ENCODE measurements at regions not wholly inside any gene's neighbourhood (a gene's known extent, or its start where the extent isn't known, plus 50 kb on each side); places are given as distances from the start of the nearest gene placed in this dataset.
A peak's percentile ranks its signal among the peaks of the same experiment; 100 is the strongest.

DNA sequence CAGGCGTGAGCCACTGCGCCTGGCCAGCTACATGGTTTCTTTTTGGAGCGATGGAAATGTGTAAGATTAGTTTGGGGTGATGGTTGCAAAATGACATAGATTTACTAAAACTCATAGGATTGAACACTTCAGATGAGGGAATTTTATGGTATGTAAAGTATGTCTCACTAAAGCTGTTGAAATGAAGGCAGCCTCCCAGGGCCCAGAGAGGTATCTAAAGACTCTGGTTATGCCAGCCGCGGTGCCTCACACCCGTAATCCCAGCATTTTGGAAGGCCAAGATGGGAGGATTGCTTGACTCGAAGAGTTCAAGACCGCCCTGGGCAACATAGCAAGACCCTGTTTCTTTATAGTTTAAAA, 254.9 kb downstream of the PARN start:
- TF ChIP-seq, protein P1, sequence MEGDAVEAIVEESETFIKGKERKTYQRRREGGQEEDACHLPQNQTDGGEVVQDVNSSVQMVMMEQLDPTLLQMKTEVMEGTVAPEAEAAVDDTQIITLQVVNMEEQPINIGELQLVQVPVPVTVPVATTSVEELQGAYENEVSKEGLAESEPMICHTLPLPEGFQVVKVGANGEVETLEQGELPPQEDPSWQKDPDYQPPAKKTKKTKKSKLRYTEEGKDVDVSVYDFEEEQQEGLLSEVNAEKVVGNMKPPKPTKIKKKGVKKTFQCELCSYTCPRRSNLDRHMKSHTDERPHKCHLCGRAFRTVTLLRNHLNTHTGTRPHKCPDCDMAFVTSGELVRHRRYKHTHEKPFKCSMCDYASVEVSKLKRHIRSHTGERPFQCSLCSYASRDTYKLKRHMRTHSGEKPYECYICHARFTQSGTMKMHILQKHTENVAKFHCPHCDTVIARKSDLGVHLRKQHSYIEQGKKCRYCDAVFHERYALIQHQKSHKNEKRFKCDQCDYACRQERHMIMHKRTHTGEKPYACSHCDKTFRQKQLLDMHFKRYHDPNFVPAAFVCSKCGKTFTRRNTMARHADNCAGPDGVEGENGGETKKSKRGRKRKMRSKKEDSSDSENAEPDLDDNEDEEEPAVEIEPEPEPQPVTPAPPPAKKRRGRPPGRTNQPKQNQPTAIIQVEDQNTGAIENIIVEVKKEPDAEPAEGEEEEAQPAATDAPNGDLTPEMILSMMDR (IDR thresholded peaks at IDR 0.05; ENCODE audit: partially characterized antibody, unreplicated experiment), result no peak
- Mint-ChIP-seq H3K36me3 (ENCODE audit: unreplicated experiment) (no peaks in the 10 kb centered on the region), H3K4me1 (ENCODE audit: low read depth, unreplicated experiment) (no peaks in the 10 kb centered on the region), H3K9me3 (ENCODE audit: unreplicated experiment) (peaks cover 13% of the 10 kb centered on the region), H3K27me3 (ENCODE audit: unreplicated experiment) (peaks cover 2% of the 10 kb centered on the region), H3K4me3 (ENCODE audit: unreplicated experiment) (no peak overlapping the region), H3K27ac (ENCODE audit: unreplicated experiment) (no peak overlapping the region)
- DNase-seq, result no peak

DNA sequence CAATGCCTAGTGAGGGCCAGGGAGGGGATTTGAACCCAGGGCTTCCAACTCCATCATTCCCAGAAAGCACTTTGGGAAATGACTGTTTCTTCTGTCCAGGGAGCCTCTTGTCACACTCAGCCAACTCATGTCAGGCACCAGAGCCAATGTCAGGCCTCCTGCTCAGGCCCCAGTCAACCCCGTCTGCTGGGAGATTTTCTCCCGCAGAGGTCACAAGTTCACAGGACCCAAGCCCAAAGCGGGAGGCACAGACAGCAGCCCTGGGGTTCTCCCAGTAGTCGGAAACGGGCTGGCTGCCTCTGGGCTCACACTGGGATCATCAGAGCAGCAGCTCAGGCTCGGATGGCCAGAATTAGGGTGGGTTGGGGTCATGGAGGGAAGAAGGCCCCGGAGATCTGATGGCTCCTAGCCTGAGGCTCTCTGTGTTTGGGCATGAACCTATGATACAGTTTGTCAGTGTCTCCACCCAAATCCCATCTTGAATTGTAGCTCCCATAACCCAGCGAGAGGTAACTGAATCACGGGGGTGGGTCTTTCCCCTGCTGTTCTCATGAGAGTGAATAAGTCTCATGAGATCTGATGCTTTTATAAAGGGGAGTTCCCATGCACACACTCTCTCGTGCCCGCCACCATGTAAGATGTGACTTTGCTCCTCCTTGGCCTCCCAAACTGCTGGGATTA, 255.5 kb downstream of the PARN start:
- TF ChIP-seq, protein P1 (IDR thresholded peaks at IDR 0.05; ENCODE audit: partially characterized antibody, unreplicated experiment), result no peak
- Mint-ChIP-seq H3K27me3 (ENCODE audit: unreplicated experiment) (peaks cover 2% of the 10 kb centered on the region), H3K4me3 (ENCODE audit: unreplicated experiment) (no peak overlapping the region), H3K27ac (ENCODE audit: unreplicated experiment) (no peak overlapping the region), H3K9me3 (ENCODE audit: unreplicated experiment) (peaks cover 13% of the 10 kb centered on the region), H3K36me3 (ENCODE audit: unreplicated experiment) (no peaks in the 10 kb centered on the region), H3K4me1 (ENCODE audit: low read depth, unreplicated experiment) (no peaks in the 10 kb centered on the region)
- no peak for DNase-seq

DNA sequence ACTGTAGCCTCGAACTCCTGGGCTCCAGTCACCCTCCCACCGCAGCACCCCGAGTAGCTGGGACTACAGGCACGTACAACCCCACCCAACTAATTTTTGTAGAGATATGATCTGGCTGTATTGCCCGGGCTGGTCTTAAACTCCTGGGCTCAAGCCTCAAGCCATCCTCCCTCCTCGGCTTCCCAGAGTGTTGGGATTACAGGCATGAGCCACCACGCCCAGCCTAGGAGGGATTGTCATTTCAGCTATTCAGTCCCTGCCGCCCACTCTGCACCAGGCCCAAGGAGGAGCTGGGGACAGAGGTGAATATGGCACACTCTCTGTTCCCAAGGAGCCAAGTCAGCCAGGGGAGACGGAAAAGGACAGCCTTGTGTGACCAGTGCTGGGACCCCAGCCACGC, 256.2 kb downstream of the PARN start:
- TF ChIP-seq, protein P1 (IDR thresholded peaks at IDR 0.05; ENCODE audit: partially characterized antibody, unreplicated experiment), result no peak
- Mint-ChIP-seq H3K4me3 (ENCODE audit: unreplicated experiment) (no peak overlapping the region), H3K27ac (ENCODE audit: unreplicated experiment) (no peak overlapping the region), H3K4me1 (ENCODE audit: low read depth, unreplicated experiment) (no peaks in the 10 kb centered on the region), H3K9me3 (ENCODE audit: unreplicated experiment) (peaks cover 11% of the 10 kb centered on the region), H3K36me3 (ENCODE audit: unreplicated experiment) (no peaks in the 10 kb centered on the region), H3K27me3 (ENCODE audit: unreplicated experiment) (peaks cover 5% of the 10 kb centered on the region)
- DNase-seq, result no peak

DNA sequence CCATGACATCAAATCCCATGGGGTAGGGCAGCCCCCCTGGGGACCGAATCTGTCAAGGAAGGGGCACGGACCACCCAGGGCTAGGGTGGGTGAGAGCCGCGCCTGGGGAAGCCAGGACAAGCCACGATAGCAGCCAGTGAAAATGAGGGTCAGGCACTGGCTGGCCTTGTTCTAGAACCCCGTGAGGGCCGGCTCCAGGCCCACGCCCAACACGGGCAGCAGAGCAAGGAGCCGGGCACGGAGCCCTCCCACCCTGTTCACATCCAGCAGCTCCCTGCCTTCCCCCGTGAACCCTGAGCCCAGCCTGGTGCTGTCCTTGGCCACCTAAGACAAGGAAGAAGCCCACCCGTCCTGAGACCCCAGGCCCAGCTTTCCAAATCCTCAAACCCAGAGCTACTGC, 256.7 kb downstream of the PARN start:
- H3K4me3 Mint-ChIP-seq (ENCODE audit: unreplicated experiment), result no peak overlapping the region

DNA sequence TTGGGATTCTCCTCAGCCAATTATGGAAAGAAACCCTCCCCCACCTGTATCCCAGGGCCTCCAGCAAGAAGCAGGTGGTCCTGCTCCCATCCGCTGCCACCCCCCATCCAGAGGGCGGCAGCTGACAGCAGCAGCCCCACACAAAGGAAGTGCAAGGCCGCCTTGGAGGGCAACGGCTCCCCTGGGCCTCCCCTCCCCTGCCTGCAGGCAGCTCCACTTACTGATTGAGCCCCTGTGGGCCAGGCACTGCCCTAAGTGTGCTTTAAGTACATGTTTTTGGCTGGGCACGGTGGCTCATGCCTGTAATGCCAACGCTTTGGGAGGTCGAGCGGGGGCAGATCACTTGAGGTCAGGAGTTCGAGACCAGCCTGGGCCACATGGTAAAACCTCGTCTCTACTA, 257.6 kb downstream of the PARN start:
- H3K27me3 Mint-ChIP-seq (ENCODE audit: unreplicated experiment), result peaks cover 5% of the 10 kb centered on the region
- peak; percentile 77 for DNase-seq
- peaks cover 9% of the 10 kb centered on the region for H3K9me3 Mint-ChIP-seq (ENCODE audit: unreplicated experiment)
- TF ChIP-seq, protein P1 (IDR thresholded peaks at IDR 0.05; ENCODE audit: partially characterized antibody, unreplicated experiment), result no peak
- H3K27ac Mint-ChIP-seq (ENCODE audit: unreplicated experiment), result no peak overlapping the region
- H3K4me3 Mint-ChIP-seq (ENCODE audit: unreplicated experiment), result no peak overlapping the region
- no peaks in the 10 kb centered on the region for H3K36me3 Mint-ChIP-seq (ENCODE audit: unreplicated experiment)
- H3K4me1 Mint-ChIP-seq (ENCODE audit: low read depth, unreplicated experiment), result no peaks in the 10 kb centered on the region

More for the DNA sequence above, 256.7 kb downstream of the PARN start:
- TF ChIP-seq, protein P1 (IDR thresholded peaks at IDR 0.05; ENCODE audit: partially characterized antibody, unreplicated experiment), result no peak
- Mint-ChIP-seq H3K27me3 (ENCODE audit: unreplicated experiment) (peaks cover 5% of the 10 kb centered on the region), H3K27ac (ENCODE audit: unreplicated experiment) (no peak overlapping the region), H3K4me1 (ENCODE audit: low read depth, unreplicated experiment) (no peaks in the 10 kb centered on the region), H3K36me3 (ENCODE audit: unreplicated experiment) (no peaks in the 10 kb centered on the region), H3K9me3 (ENCODE audit: unreplicated experiment) (peaks cover 11% of the 10 kb centered on the region)
- no peak for DNase-seq

Data from glutamatergic neuron (in vitro differentiated cells).